GM18519 (cell line): ENCODE measurements at regions not wholly inside any gene's neighbourhood (a gene's known extent, or its start where the extent isn't known, plus 50 kb on each side); places are given as distances from the start of the nearest gene placed in this dataset.
"Not testable (repeated sequence)": the region's sequence is repeated elsewhere in the genome, so short reads cannot be mapped to it uniquely, and the experiment has no call there.

Source experiments
- ATAC-seq: cut with Tn5 transposase; IDR thresholded peaks from one replicate; pipeline ENCODE4 v1.9.1; 2021; ENCODE audit warnings: mild to moderate bottlenecking, moderate library complexity; ENCODE audit not compliant: unreplicated experiment, low FRiP score

DNA sequence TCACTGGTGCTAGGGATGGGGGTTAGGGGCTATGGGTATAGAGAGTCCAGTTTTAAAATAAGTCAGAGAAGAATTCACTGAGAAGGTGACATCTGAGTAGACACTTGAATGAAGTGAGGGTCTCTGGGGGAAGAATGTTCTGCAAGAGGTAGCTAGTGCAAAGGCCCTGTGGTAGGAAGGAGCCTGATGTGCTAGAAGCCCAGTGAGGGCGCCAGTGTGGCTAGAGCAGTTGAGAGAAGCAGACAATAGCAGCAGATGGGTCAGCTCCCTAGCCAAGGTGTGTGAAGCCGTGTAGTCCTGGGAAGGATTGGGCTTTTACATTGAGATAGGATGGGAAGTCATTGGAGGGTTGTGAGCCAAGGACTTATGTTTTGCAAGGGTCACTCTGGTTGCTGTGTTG lies 105.8 kb upstream of the PELI1 start:
- ATAC-seq, result no peak

DNA sequence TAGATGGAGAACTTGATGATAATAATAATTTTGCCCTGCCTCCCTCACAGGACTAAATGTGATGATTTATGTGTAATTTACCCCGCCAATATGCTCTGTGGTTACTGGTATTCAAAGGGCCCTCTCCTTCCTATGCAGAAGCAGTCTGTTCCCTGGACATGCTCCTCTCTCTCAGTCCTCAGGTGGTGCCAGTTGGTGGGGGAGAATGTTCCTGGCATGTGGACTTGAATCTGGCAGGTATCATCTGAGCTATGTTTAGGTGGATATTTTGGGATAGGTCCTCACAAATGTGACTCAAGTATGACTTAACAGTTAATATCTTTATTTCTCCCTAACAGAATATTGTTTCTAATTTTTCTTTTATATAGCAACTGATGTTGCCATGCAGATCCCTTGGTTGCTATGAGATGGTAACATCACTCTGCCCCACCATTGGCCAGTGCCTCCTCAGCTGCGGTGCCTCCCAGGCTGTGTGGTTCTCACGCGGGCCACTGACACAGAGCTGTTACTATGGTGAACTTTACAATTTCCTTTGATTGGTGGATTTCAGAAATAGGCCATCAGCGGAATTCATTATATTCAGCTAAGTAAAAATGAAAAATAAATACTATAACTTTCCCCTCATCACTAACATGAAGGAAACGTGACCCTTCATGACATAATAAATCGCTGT lies 106.7 kb upstream of the PELI1 start:
- no peak for ATAC-seq

DNA sequence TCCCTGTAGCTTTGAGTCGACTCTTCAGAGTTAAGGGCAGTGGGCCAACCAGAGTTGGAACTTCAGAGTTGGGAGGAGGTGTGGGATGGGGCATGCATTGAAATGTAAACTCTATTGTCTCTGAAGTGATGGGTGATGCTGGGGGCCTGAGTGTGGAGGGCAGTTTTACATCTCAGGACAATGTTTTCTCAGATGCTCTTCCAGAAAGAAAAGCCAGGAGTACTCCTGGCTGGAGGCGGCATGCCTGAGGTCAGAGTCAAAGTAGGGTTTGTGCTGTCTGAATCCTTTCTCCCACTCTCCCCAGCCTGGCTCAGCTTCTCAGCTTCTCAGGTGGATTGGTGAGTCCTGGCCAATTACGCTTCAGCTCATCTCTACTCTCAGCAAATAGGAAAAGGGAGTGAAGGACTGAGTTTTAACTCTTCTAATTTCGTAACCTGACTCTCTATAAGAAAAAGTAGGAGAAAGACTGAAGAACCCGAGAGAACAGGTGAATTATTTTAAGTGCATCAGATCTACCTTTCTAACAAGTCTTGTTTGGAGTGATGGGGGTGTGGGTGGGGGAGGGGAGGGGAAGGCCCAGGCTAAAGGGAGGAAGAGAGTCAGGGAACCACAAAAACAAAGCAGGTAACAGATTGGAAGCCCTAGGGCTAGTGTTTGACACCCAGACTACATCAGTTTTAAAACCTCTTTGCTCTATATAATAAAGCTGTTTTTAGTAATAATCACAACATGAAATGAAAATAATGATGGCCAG lies 107.5 kb upstream of the PELI1 start:
- no peak for ATAC-seq

GRCh38 chr2:64252251-64252978 lies 108.2 kb upstream of the PELI1 start:
- ATAC-seq, result not testable (repeated sequence)

GRCh38 chr2:64253421-64253820 lies 109.2 kb upstream of the PELI1 start:
- ATAC-seq, result not testable (repeated sequence)

- no peak for ATAC-seq
These were observed 114.3 kb upstream of the PELI1 start for GRCh38 chr2:64258566-64258965.

- ATAC-seq, result no peak
These were observed 115.1 kb upstream of the PELI1 start for GRCh38 chr2:64259312-64259711.

GRCh38 chr2:64260093-64260803 lies 116.0 kb upstream of the PELI1 start:
- no peak for ATAC-seq

GRCh38 chr2:64260817-64261216 lies 116.6 kb upstream of the PELI1 start:
- peak; percentile 89 for ATAC-seq

GRCh38 chr2:64262071-64262470 lies 117.9 kb upstream of the PELI1 start:
- ATAC-seq, result no peak

GRCh38 chr2:64262816-64263215 lies 118.6 kb upstream of the PELI1 start:
- no peak for ATAC-seq

- no peak for ATAC-seq
These were observed 119.1 kb upstream of the PELI1 start for GRCh38 chr2:64263315-64263714.

- ATAC-seq, result no peak
These were observed 123.5 kb upstream of the PELI1 start for GRCh38 chr2:64267699-64268098.

DNA sequence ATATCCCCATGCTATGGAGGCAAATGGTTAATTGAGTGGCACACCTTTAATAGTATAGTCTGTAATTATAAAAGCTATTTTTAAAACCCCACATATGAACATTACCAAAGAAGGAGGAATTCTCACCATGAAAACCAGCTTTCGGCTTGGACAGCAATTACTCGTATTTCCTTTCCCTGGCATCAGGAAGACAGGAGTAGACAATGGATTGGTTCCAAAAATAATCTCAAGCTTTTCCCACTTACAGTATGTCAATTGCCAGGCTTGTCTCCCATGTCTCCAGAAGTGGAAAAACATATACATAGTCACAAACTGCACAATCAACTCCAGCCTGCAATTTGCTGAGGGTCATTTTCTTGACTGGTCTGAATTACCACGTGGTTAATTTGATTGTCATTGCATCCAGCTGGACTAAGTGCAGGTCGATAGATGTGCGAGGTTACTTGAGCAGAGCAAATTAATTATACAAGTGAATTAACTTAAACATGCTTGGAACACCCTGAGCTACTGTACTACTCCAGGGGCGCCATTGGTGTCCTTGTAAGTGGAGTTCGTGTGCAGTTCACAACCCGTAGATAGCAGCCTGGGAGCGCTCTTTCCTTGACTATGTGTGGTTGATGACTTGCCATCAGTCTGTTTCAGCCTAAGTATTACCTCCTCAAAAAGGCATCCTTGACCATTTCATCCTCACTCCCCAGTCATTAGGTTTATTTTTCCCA lies 124.3 kb upstream of the PELI1 start:
- no peak for ATAC-seq

- ATAC-seq, result no peak
These were observed 129.5 kb upstream of the PELI1 start for GRCh38 chr2:64273524-64274398.

- ATAC-seq, result no peak
These were observed 130.4 kb upstream of the PELI1 start for GRCh38 chr2:64274399-64275173.

DNA sequence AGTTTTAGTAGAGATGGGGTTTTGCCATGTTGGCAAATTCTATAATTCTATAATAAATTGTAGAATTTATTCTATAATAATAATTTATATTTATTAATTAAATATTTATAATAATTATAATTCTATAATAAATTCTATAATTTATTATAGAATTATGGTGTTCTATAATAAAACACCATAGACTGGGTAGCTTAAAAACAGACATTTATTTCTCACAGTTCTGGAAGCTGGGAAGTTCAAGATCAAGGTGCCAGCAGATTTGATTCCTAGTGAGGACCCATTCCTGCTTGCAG lies 130.9 kb upstream of the PELI1 start:
- ATAC-seq, result no peak

- ATAC-seq, result no peak
These were observed 132.3 kb upstream of the PELI1 start for GRCh38 chr2:64276417-64277095.
